WTC11 (cell line): ENCODE measurements at regions not wholly inside any gene's neighbourhood (a gene's known extent, or its start where the extent isn't known, plus 50 kb on each side); places are given as distances from the start of the nearest gene placed in this dataset.

ENCODE experiments used
- ATAC-seq: fragments of 200-7000 bp; cut with Tn5 transposase; 2 replicates; pipeline ENCODE4 v1.10.0; 2021; ENCODE audit warnings: mild to moderate bottlenecking, moderate library complexity
- CTCF ChIA-PET: fragments of 300-600 bp; sonication (Branson Sonifier 250); formaldehyde crosslinking; loops from one replicate; lab custom pipeline; 2021; ENCODE audit warnings: antibody characterized with exemption; lab: Charles Lee
- POLR2A ChIA-PET: fragments of 350-600 bp; sonication (Branson Sonifier 250); formaldehyde crosslinking; loops from one replicate; lab custom pipeline; 2021; ENCODE audit warnings: antibody characterized with exemption; lab: Charles Lee
- DNase-seq: peaks from one replicate; pipeline ENCODE4 v3.0.0; 2021; ENCODE audit warnings: low spot score
- H3K27ac Mint-ChIP-seq: 2 replicates; pipeline ENCODE4 v1.8.0; 2021; ENCODE audit warnings: mixed read lengths
- H3K27me3 Mint-ChIP-seq: 2 replicates; pipeline ENCODE4 v1.8.0; 2021; ENCODE audit warnings: low read depth, mild to moderate bottlenecking, moderate library complexity, mixed read lengths
- H3K36me3 Mint-ChIP-seq: 2 replicates; pipeline ENCODE4 v1.8.0; 2021; ENCODE audit warnings: mixed read lengths
- H3K4me1 Mint-ChIP-seq: 2 replicates; pipeline ENCODE4 v1.8.0; 2022; ENCODE audit warnings: mixed read lengths
- H3K4me3 Mint-ChIP-seq: 2 replicates; pipeline ENCODE4 v1.8.0; 2021; ENCODE audit warnings: mild to moderate bottlenecking, moderate library complexity, mixed read lengths
- H3K9me3 Mint-ChIP-seq: 2 replicates; pipeline ENCODE4 v1.8.0; 2021; ENCODE audit warnings: mixed read lengths
- CREB1 ChIP-seq: sonication (generic); formaldehyde crosslinking; IDR thresholded peaks from 2 replicates; pipeline ENCODE4 v1.8.0; 2023; ENCODE audit warnings: mild to moderate bottlenecking, missing genetic modification reagents
- ELF4 ChIP-seq: sonication (generic); formaldehyde crosslinking; IDR thresholded peaks from 2 replicates; pipeline ENCODE4 v1.8.1; 2022; ENCODE audit warnings: low read depth, mild to moderate bottlenecking, moderate library complexity, missing genetic modification reagents
- FOXJ3 ChIP-seq: sonication (generic); formaldehyde crosslinking; IDR thresholded peaks from 2 replicates; pipeline ENCODE4 v1.9.0; 2021; ENCODE audit warnings: missing genetic modification reagents, mild to moderate bottlenecking, borderline replicate concordance
- FOXK1 ChIP-seq: sonication (generic); formaldehyde crosslinking; IDR thresholded peaks from 2 replicates; pipeline ENCODE4 v1.8.0; 2022; ENCODE audit warnings: mild to moderate bottlenecking, moderate library complexity, missing genetic modification reagents
- HMGA2 ChIP-seq: fragments of 250-450 bp; sonication (Bioruptor Pico); IDR thresholded peaks from 2 replicates; pipeline ENCODE4 v1.4.0; 2021; ENCODE audit warnings: mild to moderate bottlenecking, moderate library complexity
- MXD4 ChIP-seq: fragments of 250-450 bp; sonication (Bioruptor Pico); IDR thresholded peaks from 2 replicates; pipeline ENCODE4 v1.8.0; 2021; ENCODE audit warnings: mild to moderate bottlenecking, moderate library complexity, borderline replicate concordance
- SMAD3 ChIP-seq: sonication (generic); formaldehyde crosslinking; IDR thresholded peaks from 2 replicates; pipeline ENCODE4 v1.8.0; 2022; ENCODE audit warnings: missing genetic modification reagents, mild to moderate bottlenecking, borderline replicate concordance
- ZNF121 ChIP-seq: sonication (generic); formaldehyde crosslinking; IDR thresholded peaks from 2 replicates; pipeline ENCODE4 v1.8.0; 2023; ENCODE audit warnings: missing genetic modification reagents
- ZNF416 ChIP-seq: fragments of 250-450 bp; sonication (Bioruptor Pico); IDR thresholded peaks from 2 replicates; pipeline ENCODE4 v1.9.0; 2021; ENCODE audit warnings: mild to moderate bottlenecking, inconsistent platforms
- TF ChIP-seq, protein P1 (sequence below): sonication (generic); formaldehyde crosslinking; IDR thresholded peaks from 2 replicates; pipeline ENCODE4 v1.8.1; 2023; ENCODE audit warnings: mild to moderate bottlenecking, missing genetic modification reagents, borderline replicate concordance
- TF ChIP-seq, protein P2 (sequence below): sonication (generic); formaldehyde crosslinking; IDR thresholded peaks from 2 replicates; pipeline ENCODE4 v1.8.0; 2022; ENCODE audit warnings: mild to moderate bottlenecking, missing genetic modification reagents
- TF ChIP-seq, protein P3 (sequence below): sonication (generic); formaldehyde crosslinking; conservative IDR thresholded peaks from 2 replicates; pipeline ENCODE4 v1.8.1; 2023; ENCODE audit warnings: mild to moderate bottlenecking, low read depth, missing genetic modification reagents, moderate library complexity
- TF ChIP-seq, protein P4 (sequence below): sonication (generic); formaldehyde crosslinking; IDR thresholded peaks from 2 replicates; pipeline ENCODE4 v1.8.1; 2022; ENCODE audit warnings: mild to moderate bottlenecking, missing genetic modification reagents, moderate library complexity, borderline replicate concordance
- TF ChIP-seq, protein P5 (sequence below): sonication (generic); formaldehyde crosslinking; IDR thresholded peaks from 2 replicates; pipeline ENCODE4 v1.8.1; 2023; ENCODE audit warnings: mild to moderate bottlenecking, moderate library complexity, missing genetic modification reagents

DNA sequence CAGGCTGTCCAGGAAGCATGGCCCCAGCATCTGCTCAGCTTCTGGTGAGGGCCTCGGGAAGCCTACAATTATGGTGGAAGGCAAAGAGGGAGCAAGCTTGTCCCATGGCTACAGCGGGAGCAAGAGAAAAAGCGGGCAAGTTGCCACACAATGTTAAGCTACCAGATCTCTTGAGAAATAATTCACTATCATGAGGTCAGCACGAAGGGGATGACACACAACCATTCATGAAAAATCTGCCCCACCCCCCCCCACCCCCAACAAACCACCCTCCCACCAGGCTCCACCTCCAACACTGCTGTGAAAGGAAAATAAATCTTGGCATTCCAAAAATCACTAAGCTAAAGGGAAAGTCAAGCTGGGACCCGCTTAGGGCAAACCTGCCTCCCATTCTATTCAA lies 545.8 kb upstream of the NRP1 start:
- DNase-seq (no peak), ATAC-seq (no peak)
- Mint-ChIP-seq H3K4me3 (no peak overlapping the region), H3K9me3 (no peaks in the 10 kb centered on the region; the same call in 1 of the 2 replicates), H3K27ac (no peak overlapping the region), H3K4me1 (peaks cover 4% of the 10 kb centered on the region; the same call in 1 of the 2 replicates), H3K27me3 (no peaks in the 10 kb centered on the region)
- CTCF ChIA-PET = no interaction called here
- TF ChIP-seq, protein P1, sequence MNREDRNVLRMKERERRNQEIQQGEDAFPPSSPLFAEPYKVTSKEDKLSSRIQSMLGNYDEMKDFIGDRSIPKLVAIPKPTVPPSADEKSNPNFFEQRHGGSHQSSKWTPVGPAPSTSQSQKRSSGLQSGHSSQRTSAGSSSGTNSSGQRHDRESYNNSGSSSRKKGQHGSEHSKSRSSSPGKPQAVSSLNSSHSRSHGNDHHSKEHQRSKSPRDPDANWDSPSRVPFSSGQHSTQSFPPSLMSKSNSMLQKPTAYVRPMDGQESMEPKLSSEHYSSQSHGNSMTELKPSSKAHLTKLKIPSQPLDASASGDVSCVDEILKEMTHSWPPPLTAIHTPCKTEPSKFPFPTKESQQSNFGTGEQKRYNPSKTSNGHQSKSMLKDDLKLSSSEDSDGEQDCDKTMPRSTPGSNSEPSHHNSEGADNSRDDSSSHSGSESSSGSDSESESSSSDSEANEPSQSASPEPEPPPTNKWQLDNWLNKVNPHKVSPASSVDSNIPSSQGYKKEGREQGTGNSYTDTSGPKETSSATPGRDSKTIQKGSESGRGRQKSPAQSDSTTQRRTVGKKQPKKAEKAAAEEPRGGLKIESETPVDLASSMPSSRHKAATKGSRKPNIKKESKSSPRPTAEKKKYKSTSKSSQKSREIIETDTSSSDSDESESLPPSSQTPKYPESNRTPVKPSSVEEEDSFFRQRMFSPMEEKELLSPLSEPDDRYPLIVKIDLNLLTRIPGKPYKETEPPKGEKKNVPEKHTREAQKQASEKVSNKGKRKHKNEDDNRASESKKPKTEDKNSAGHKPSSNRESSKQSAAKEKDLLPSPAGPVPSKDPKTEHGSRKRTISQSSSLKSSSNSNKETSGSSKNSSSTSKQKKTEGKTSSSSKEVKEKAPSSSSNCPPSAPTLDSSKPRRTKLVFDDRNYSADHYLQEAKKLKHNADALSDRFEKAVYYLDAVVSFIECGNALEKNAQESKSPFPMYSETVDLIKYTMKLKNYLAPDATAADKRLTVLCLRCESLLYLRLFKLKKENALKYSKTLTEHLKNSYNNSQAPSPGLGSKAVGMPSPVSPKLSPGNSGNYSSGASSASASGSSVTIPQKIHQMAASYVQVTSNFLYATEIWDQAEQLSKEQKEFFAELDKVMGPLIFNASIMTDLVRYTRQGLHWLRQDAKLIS (CRISPR knock-in tag) = no peak
- TF ChIP-seq SMAD3 (no peak), ZNF416 (CRISPR knock-in tag) (no peak), ELF4 (CRISPR knock-in tag) (no peak), MXD4 (CRISPR knock-in tag) (no peak), CREB1 (CRISPR knock-in tag) (no peak), HMGA2 (CRISPR knock-in tag) (no peak), FOXK1 (CRISPR knock-in tag) (no peak), ZNF121 (CRISPR knock-in tag) (no peak), FOXJ3 (no peak)
- TF ChIP-seq, protein P2, sequence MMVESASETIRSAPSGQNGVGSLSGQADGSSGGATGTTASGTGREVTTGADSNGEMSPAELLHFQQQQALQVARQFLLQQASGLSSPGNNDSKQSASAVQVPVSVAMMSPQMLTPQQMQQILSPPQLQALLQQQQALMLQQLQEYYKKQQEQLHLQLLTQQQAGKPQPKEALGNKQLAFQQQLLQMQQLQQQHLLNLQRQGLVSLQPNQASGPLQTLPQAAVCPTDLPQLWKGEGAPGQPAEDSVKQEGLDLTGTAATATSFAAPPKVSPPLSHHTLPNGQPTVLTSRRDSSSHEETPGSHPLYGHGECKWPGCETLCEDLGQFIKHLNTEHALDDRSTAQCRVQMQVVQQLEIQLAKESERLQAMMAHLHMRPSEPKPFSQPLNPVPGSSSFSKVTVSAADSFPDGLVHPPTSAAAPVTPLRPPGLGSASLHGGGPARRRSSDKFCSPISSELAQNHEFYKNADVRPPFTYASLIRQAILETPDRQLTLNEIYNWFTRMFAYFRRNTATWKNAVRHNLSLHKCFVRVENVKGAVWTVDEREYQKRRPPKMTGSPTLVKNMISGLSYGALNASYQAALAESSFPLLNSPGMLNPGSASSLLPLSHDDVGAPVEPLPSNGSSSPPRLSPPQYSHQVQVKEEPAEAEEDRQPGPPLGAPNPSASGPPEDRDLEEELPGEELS (CRISPR knock-in tag) = no peak
- TF ChIP-seq, protein P3, sequence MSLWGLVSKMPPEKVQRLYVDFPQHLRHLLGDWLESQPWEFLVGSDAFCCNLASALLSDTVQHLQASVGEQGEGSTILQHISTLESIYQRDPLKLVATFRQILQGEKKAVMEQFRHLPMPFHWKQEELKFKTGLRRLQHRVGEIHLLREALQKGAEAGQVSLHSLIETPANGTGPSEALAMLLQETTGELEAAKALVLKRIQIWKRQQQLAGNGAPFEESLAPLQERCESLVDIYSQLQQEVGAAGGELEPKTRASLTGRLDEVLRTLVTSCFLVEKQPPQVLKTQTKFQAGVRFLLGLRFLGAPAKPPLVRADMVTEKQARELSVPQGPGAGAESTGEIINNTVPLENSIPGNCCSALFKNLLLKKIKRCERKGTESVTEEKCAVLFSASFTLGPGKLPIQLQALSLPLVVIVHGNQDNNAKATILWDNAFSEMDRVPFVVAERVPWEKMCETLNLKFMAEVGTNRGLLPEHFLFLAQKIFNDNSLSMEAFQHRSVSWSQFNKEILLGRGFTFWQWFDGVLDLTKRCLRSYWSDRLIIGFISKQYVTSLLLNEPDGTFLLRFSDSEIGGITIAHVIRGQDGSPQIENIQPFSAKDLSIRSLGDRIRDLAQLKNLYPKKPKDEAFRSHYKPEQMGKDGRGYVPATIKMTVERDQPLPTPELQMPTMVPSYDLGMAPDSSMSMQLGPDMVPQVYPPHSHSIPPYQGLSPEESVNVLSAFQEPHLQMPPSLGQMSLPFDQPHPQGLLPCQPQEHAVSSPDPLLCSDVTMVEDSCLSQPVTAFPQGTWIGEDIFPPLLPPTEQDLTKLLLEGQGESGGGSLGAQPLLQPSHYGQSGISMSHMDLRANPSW = no peak
- TF ChIP-seq, protein P4, sequence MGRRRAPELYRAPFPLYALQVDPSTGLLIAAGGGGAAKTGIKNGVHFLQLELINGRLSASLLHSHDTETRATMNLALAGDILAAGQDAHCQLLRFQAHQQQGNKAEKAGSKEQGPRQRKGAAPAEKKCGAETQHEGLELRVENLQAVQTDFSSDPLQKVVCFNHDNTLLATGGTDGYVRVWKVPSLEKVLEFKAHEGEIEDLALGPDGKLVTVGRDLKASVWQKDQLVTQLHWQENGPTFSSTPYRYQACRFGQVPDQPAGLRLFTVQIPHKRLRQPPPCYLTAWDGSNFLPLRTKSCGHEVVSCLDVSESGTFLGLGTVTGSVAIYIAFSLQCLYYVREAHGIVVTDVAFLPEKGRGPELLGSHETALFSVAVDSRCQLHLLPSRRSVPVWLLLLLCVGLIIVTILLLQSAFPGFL (CRISPR knock-in tag) = no peak
- TF ChIP-seq, protein P5, sequence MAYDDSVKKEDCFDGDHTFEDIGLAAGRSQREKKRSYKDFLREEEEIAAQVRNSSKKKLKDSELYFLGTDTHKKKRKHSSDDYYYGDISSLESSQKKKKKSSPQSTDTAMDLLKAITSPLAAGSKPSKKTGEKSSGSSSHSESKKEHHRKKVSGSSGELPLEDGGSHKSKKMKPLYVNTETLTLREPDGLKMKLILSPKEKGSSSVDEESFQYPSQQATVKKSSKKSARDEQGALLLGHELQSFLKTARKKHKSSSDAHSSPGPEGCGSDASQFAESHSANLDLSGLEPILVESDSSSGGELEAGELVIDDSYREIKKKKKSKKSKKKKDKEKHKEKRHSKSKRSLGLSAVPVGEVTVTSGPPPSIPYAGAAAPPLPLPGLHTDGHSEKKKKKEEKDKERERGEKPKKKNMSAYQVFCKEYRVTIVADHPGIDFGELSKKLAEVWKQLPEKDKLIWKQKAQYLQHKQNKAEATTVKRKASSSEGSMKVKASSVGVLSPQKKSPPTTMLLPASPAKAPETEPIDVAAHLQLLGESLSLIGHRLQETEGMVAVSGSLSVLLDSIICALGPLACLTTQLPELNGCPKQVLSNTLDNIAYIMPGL (CRISPR knock-in tag) = no peak
- TF ChIP-seq, all 79 proteins: peak for 0
- POLR2A ChIA-PET = no interaction called here
- no peaks in the 10 kb centered on the region for H3K36me3 Mint-ChIP-seq
